Muscle layer of duodenum (tissue), 2 donors: ENCODE measurements at regions not wholly inside any gene's neighbourhood (a gene's known extent, or its start where the extent isn't known, plus 50 kb on each side); places are given as distances from the start of the nearest gene placed in this dataset.

ENCODE experiments used
- H3K27ac ChIP-seq: one replicate; pipeline ENCODE4 v1.7.0; 2013; ENCODE audit warnings: mild to moderate bottlenecking, low read length
- H3K27me3 ChIP-seq: one replicate; pipeline ENCODE4 v1.7.0; 2013; ENCODE audit warnings: low read depth, mild to moderate bottlenecking, control low read depth, low read length
- H3K36me3 ChIP-seq, 2 donors: one replicate each; pipeline ENCODE4 v1.7.0; 2013; ENCODE audit warnings: low read length in 2 of 2, control low read depth in 1 of 2, mild to moderate bottlenecking in 1 of 2; ENCODE audit not compliant: insufficient read depth in 2 of 2, control insufficient read depth in 1 of 2
- H3K4me1 ChIP-seq, 2 donors: one replicate each; pipeline ENCODE4 v1.7.0; 2013; ENCODE audit warnings: low read length in 2 of 2, mild to moderate bottlenecking in 2 of 2, control low read depth in 1 of 2, moderate library complexity in 1 of 2; ENCODE audit not compliant: insufficient read depth in 2 of 2, control insufficient read depth in 1 of 2
- H3K4me3 ChIP-seq, 2 donors: one replicate each; pipeline ENCODE4 v1.7.0; 2013; ENCODE audit warnings: low read length in 2 of 2, low read depth in 1 of 2, mild to moderate bottlenecking in 1 of 2
- H3K9me3 ChIP-seq, 2 donors: one replicate each; pipeline ENCODE4 v1.7.0; 2013; ENCODE audit warnings: low read length in 2 of 2, control low read depth in 1 of 2, mild to moderate bottlenecking in 1 of 2; ENCODE audit not compliant: control insufficient read depth in 1 of 2
- donor health status: healthy.

DNA sequence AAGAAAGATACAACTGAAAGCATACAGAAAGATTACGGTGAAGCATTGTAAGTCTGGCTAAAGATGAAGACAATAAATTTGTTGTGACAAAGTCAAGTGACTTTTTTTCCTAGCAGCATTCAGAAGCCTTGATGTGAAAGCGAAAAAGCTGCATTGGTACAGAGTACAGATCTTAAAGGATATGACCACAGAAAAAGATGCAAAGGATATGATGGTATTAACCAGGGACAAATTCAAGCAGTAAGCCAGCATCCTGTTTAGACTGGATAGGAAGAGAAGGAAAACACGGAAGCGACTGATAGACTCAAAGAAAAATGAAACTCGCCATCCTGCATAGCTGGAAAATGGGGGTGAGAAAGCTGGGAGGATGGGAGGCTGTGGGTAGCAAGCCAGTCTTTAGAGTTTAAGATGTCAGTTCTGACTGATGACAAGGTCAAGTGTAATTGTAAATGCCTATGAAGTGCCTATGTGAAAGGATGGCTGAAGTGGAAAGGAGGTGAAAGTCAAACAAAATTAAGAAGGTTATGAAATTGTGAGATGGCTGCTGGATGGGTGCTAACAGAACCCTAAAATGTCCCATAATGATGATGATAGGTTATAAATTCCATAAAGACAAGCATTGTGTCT, 92.4 kb downstream of the PHLDA1 start:
- no peaks in the 10 kb centered on the region for H3K27me3 ChIP-seq
- H3K9me3 ChIP-seq, result no peaks in the 10 kb centered on the region
- no peak overlapping the region for H3K27ac ChIP-seq
- H3K36me3 ChIP-seq, result no peaks in the 10 kb centered on the region
- H3K4me1 ChIP-seq, result peaks cover 0 to 5% of the 10 kb centered on the region in 2 donors
- H3K4me3 ChIP-seq, result no peak overlapping the region

DNA sequence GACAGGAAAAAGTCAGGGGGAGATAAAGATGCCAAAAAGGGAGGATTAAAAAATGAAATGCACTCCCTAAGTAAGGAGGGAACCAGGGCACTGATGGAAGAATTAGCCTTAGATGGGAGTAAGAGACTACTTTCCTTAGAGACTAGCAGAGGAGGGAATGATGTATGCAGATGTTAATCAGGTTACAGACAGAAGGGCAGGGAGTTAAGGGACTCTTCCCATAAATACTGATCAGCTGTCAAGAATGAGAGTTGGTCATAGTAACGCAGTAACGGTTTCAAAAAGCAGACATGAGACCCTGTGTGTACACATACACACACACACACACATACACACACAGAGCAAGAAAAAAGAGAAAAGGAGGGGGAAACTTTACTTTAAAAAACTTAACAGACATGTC, 93.4 kb downstream of the PHLDA1 start:
- no peaks in the 10 kb centered on the region for H3K36me3 ChIP-seq
- H3K4me1 ChIP-seq, result no peaks in the 10 kb centered on the region
- H3K9me3 ChIP-seq, result no peaks in the 10 kb centered on the region
- H3K27me3 ChIP-seq, result no peaks in the 10 kb centered on the region
- no peak overlapping the region for H3K27ac ChIP-seq
- H3K4me3 ChIP-seq, result no peak overlapping the region

DNA sequence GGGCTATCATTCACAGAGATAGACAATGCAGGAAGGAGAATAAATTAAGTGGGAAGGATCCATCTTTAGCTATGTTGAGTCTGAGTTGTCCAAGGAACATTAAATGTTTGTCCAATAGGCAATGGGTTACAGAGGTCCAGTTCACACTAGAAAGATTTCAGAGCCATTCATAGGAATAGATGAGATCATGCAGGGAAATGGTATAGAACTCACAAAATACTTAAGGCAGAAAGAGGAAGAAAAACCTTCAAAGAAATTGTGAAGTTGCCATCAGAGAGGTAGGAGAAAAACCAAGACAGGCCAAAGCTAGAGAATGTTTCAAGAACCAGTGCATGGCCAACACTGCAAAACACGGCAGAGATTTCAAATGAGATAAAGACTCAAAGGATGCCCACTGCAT, 94.1 kb downstream of the PHLDA1 start:
- H3K4me3 ChIP-seq, result no peak overlapping the region

DNA sequence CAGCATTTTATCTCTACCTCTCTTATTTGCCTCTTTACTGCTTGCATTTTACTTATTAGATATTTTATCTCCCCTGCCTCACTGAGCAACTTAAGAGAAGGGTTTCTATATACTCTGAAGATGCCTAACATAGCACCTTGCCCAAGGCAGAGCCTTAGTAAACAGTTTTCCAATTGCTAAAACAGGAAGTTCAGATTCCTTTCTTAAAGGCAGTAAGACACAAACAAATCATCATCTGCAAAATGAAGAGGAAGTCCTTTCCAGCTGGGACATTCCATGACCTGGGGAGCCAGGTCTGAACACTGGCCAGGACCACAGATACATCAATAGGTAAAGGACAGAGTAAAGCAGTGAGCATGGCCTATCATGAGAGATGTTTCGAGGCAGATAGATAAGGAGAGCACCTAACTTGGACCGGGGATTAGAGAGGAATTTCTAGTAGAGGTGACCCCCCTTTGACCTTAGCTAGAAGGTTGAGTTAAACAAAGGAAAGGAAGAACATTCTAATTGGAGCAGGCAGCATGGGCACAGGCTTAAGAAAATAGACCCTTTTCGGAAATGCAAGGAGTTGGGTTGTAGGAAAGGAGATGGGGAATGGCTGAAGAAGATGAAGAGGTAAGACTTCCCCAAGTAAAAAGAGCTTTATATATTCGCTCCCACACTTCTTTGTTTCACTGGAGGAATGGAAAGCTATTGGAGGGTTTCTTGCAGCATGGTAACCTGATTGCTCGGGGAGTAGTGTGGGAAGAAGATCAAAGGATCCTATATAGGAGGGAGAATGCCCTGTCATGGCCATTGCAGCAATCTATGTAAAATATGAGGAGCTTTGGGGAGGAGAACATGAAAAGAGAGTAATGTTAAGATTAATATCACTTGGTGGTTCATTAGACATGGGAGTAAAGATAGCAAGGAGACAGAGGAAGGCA, 94.8 kb downstream of the PHLDA1 start:
- Histone ChIP-seq H3K4me3 (no peak overlapping the region), H3K4me1 (no peaks in the 10 kb centered on the region), H3K27ac (no peak overlapping the region), H3K9me3 (no peaks in the 10 kb centered on the region), H3K27me3 (no peaks in the 10 kb centered on the region), H3K36me3 (no peaks in the 10 kb centered on the region)

More for the DNA sequence above, 94.1 kb downstream of the PHLDA1 start:
- Histone ChIP-seq H3K4me1 (no peaks in the 10 kb centered on the region), H3K27ac (no peak overlapping the region), H3K9me3 (no peaks in the 10 kb centered on the region), H3K27me3 (no peaks in the 10 kb centered on the region), H3K36me3 (no peaks in the 10 kb centered on the region)

DNA sequence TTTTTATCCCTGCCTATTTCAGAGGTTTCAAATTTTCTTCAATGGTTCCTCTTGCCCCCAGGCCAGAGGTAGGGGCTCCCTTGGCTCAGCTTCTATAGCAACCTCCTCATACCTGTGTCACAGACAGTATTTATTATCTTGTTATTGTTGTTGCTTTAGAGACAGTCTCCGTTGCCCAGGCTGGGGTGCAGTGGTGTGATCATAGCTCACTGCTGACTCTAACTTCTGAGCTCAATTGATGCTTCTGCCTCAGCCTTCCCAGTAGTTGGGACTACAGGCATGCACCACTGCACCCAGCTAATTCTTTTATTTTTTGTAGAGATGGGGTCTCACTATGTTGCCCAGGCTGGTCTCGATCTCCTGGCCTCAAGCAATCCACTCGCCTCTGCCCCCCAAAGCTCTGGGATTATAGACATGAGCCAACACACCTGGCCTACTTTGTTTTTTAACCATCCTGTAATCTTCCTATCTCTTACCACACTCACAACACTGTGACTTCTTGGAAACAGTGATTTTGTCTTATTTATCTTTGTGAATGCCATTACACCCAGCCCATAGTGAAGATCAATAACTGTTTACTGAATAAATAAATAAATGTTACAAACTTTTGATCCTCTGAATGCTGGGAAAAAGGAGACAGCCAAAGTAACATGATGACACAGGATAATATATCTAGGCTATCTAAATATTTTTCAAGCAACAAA, 95.9 kb downstream of the PHLDA1 start:
- H3K4me1 ChIP-seq, result no peaks in the 10 kb centered on the region
- H3K9me3 ChIP-seq, result no peaks in the 10 kb centered on the region
- no peaks in the 10 kb centered on the region for H3K36me3 ChIP-seq
- H3K27ac ChIP-seq, result no peak overlapping the region
- no peak overlapping the region for H3K4me3 ChIP-seq
- no peaks in the 10 kb centered on the region for H3K27me3 ChIP-seq

DNA sequence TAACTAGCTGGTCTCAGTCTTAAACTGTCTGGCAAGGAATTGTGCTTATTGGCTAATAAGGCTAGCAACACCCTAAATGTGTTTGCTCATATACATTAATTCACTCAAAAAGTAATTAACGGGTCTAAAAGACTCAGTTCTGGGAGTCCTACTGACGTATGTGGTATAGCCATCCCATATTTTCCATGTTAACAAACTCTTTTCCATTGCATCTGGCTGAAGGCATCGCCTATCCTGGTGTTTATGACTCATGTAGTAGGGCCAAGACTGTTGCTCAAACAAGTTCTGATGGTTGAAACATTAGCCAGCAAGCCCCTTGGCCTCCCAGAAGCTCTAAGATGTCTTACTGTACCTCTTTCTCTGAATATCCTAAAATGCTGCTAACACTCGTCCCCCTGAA, 98.5 kb downstream of the PHLDA1 start:
- H3K9me3 ChIP-seq, result no peaks in the 10 kb centered on the region
- H3K27me3 ChIP-seq, result no peaks in the 10 kb centered on the region
- no peaks in the 10 kb centered on the region for H3K4me1 ChIP-seq
- no peak overlapping the region for H3K4me3 ChIP-seq
- no peak overlapping the region for H3K27ac ChIP-seq
- H3K36me3 ChIP-seq, result no peaks in the 10 kb centered on the region

DNA sequence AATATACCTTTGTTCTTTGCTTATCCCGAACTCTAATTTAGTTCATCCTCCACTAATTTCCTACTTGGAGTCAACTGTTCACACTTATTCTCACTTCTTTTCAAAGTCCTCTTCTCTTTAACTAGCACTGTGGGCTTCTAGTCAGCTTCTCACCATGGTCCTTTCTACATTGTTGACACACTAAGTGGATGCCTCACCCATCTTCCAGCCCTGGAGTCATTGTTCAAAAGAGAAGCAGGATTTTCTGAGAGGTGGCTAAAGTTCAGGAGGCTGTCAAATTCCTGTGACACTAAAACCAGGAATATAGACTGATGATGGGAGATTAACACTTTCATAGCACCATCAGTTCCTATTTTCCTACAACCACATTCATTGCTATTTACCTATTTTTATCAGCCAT, 99.3 kb downstream of the PHLDA1 start:
- Histone ChIP-seq H3K4me1 (no peaks in the 10 kb centered on the region), H3K27ac (no peak overlapping the region), H3K27me3 (no peaks in the 10 kb centered on the region), H3K4me3 (no peak overlapping the region), H3K36me3 (no peaks in the 10 kb centered on the region), H3K9me3 (no peaks in the 10 kb centered on the region)

DNA sequence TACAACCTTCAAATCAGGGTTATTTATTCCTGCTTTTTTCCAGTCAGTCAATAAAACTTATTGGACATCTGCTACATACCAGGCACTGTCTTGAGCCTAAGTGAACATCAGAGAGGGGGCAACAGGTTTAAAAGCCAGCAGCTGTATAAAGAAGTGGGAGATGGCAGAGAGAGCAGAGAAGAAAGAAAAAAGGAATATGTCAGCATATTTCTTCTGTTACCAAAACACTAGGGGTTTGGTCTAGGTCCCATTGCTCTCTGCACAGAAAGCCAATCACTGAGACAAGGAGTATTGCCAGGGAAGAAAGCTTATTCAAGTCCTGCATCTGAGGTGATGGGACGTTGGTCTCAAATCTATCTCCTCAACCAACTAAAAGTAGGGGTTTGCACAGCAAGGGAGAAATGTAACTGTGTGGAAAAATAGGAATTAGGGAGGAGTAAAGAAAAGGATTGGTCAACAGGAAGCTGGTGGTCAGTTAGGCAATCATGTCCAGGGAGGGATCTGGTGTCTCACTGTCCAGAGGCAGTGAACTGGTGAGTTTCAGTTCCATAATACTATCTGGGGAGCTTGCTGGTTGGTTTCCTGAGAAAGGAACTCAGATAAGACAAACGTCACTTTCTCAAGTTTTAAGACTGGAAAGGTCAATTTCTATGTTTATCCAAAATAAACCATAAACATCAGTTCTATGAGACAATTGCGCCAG, 107.5 kb downstream of the PHLDA1 start:
- Histone ChIP-seq H3K27ac (no peak overlapping the region), H3K4me3 (no peak overlapping the region), H3K36me3 (no peaks in the 10 kb centered on the region), H3K9me3 (peaks cover 0 to 6% of the 10 kb centered on the region in 2 donors), H3K27me3 (no peaks in the 10 kb centered on the region), H3K4me1 (no peaks in the 10 kb centered on the region)

DNA sequence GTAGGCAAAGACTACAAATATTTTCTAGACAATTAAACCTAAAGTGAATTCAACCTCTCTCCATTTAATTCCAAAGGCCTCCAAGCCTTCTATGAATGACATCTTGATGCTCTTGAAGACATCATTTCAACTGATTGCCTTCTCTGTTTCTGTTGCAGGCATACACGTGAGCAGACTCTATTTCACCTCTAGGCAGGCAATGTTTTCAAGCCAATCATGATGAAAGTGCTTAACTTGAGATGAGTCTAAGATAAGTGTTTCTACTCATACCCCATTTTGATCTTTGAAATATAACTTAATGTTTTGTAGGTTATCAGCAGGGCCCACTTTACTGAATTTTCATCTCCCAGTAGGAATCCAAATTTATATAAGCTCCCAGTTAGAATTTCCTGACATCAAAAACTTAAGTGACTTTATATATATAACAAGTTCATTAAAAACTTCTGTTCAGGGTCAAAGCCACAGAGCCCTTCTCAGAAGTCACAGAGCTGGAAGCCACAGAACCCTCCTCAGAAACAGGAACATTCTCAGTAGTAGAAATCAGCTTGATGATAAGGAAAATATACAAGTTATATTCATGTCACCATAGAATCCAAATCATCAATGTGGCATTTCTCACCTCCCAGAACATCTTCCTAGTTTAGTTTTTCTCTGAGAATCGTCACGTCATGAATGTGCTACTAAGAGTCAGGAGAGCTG, 108.5 kb downstream of the PHLDA1 start:
- peaks cover 0 to 6% of the 10 kb centered on the region in 2 donors for H3K9me3 ChIP-seq
- no peak overlapping the region for H3K27ac ChIP-seq
- no peaks in the 10 kb centered on the region for H3K27me3 ChIP-seq
- H3K4me3 ChIP-seq, result no peak overlapping the region
- no peaks in the 10 kb centered on the region for H3K4me1 ChIP-seq
- no peaks in the 10 kb centered on the region for H3K36me3 ChIP-seq

DNA sequence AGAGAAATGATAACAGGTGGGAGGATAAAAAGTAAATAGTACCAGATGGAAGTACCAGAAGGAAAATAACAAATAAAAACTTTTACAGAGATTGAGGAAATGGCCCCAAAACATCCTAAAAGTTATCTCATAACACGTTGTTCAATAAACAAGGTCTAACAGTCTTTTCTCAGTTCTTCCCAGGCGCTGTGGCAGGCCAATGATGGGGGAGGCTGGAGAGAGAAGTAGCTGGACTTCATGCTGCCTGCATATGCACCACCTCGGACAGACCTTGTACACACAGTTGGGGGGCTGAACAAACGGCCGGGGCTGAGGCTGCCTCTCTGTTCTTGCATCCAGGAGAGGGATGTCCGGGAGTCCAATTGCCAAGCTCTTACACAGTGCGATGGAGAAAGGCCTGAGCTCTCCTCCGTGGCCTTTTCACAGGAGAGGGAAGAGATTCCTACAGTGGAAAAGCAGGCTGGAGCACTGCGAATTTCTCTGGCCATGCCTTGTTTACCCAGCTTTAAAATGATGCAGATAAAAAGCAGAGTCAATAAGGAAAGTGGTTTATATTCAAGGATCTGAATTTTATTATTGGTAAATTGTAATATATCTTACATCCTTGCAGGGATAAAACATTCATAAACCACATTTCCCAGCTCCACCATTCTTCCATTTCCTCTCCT, 109.8 kb downstream of the PHLDA1 start:
- peaks cover 0 to 6% of the 10 kb centered on the region in 2 donors for H3K9me3 ChIP-seq
- H3K27me3 ChIP-seq, result no peaks in the 10 kb centered on the region
- H3K36me3 ChIP-seq, result no peaks in the 10 kb centered on the region
- no peaks in the 10 kb centered on the region for H3K4me1 ChIP-seq
- H3K27ac ChIP-seq, result no peak overlapping the region
- H3K4me3 ChIP-seq, result no peak overlapping the region
